T-helper 1 cell (primary cell): ENCODE measurements at regions not wholly inside any gene's neighbourhood (a gene's known extent, or its start where the extent isn't known, plus 50 kb on each side); places are given as distances from the start of the nearest gene placed in this dataset.
A peak's percentile ranks its signal among the peaks of the same experiment; 100 is the strongest.

ENCODE experiments used
- DNase-seq, 5 donors: peaks; one replicate each; pipeline ENCODE4 v3.0.0-alpha.2; 2012 to 2020

- no peak for DNase-seq
Measured at GRCh38 chr13:59519819-59520218, 643.9 kb downstream of the DIAPH3 start.

- no peak for DNase-seq
Measured at GRCh38 chr13:59521549-59521948, 642.2 kb downstream of the DIAPH3 start.

- DNase-seq = no peak
Measured at GRCh38 chr13:59522652-59523051, 641.1 kb downstream of the DIAPH3 start.

- no peak for DNase-seq
Measured at GRCh38 chr13:59527500-59527899, 636.2 kb downstream of the DIAPH3 start.

- DNase-seq = peak in 1 of 5 donors; percentile 1
Measured at GRCh38 chr13:59531571-59532091, 632.1 kb downstream of the DIAPH3 start.

GRCh38 chr13:59532405-59532804, 631.3 kb downstream of the DIAPH3 start:
- DNase-seq = no peak

GRCh38 chr13:59533561-59534555, 629.9 kb downstream of the DIAPH3 start:
- DNase-seq = no peak

GRCh38 chr13:59534806-59535205, 628.9 kb downstream of the DIAPH3 start:
- DNase-seq = no peak

GRCh38 chr13:59537500-59537899, 626.2 kb downstream of the DIAPH3 start:
- no peak for DNase-seq

GRCh38 chr13:59538512-59538911, 625.2 kb downstream of the DIAPH3 start:
- DNase-seq = no peak

- no peak for DNase-seq
Measured at GRCh38 chr13:59542303-59542702, 621.4 kb downstream of the DIAPH3 start.

GRCh38 chr13:59543418-59543817, 620.3 kb downstream of the DIAPH3 start:
- no peak for DNase-seq

GRCh38 chr13:59545007-59545406, 618.7 kb downstream of the DIAPH3 start:
- no peak for DNase-seq

GRCh38 chr13:59546178-59546577, 617.5 kb downstream of the DIAPH3 start:
- DNase-seq = no peak

GRCh38 chr13:59547950-59548349, 615.8 kb downstream of the DIAPH3 start:
- no peak for DNase-seq

- DNase-seq = no peak
Measured at GRCh38 chr13:59562924-59563323, 600.8 kb downstream of the DIAPH3 start.

GRCh38 chr13:59566561-59566960, 597.2 kb downstream of the DIAPH3 start:
- no peak for DNase-seq

GRCh38 chr13:59568306-59568705, 595.4 kb downstream of the DIAPH3 start:
- no peak for DNase-seq

- no peak for DNase-seq
Measured at GRCh38 chr13:59570204-59570603, 593.5 kb downstream of the DIAPH3 start.

- no peak for DNase-seq
Measured at GRCh38 chr13:59584101-59584500, 579.6 kb downstream of the DIAPH3 start.

GRCh38 chr13:59584761-59585670, 578.7 kb downstream of the DIAPH3 start:
- DNase-seq = no peak

- no peak for DNase-seq
Measured at GRCh38 chr13:59587030-59587429, 576.7 kb downstream of the DIAPH3 start.
